Right renal cortex interstitium (tissue), 3 donors: ENCODE measurements at regions not wholly inside any gene's neighbourhood (a gene's known extent, or its start where the extent isn't known, plus 50 kb on each side); places are given as distances from the start of the nearest gene placed in this dataset.
"Not testable (repeated sequence)": the region's sequence is repeated elsewhere in the genome, so short reads cannot be mapped to it uniquely, and the experiment has no call there.

Experiments
- DNase-seq, 3 donors: peaks; one replicate each; pipeline ENCODE4 v3.0.0-alpha.2; 2013; ENCODE audit warnings: low read depth in 3 of 3, low spot score in 2 of 3

GRCh38 chr2:37802211-37802752 is 122.8 kb upstream of the RMDN2 start:
- no peak for DNase-seq

GRCh38 chr2:37802899-37803379 is 122.1 kb upstream of the RMDN2 start:
- DNase-seq, result no peak

- DNase-seq, result not testable (repeated sequence)
These were observed 119.1 kb upstream of the RMDN2 start for GRCh38 chr2:37806004-37806403.

- no peak for DNase-seq
These were observed 115.6 kb upstream of the RMDN2 start for GRCh38 chr2:37809525-37809924.

DNA sequence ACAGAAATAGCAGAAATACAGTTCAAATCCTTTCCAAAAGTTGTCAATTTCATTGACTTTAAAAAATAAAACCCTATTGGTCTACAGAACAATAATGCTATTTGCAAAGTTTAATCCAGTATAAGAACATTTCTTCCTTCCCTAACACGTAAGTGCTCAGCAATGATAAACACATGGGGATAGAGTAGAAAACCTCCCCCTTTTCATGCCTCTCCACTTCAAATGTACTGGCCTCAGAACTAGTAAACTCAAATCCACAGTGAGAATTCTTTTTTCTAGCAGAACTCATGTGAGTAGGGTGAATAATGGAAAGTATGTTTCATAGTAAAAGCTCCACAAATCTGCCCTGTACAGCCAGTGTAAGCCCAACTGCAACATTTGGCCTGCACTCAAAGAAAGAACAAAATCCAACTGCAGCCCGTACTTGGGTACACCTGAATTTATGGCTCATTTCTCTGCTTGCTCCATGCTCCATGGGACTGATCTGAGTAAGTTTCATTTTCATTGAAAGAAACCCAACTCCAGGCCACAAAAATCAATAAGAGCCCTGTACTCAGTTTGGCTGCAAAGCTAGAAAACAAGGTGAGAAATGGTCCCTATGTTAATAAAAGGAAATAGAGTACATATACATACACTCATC is 115.0 kb upstream of the RMDN2 start:
- no peak for DNase-seq

DNA sequence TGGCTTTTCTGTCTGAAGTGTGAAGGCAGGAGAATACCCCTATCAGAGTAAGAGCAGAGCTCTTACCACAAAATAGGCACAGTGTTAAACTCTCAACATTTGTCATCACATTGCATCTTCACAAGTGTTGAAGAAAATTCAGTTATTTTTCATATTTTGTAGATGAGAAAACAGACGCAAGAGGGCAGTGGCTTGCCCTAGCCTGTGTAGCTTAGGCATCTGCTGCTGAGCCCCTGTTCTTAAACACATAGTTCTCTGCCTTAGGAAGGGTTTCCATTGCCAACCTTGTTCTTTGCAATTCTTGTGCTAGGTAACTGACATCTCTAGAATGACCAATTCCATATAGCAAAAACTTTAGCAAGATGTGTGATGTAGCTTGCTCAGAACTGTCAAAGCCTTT is 112.7 kb upstream of the RMDN2 start:
- no peak for DNase-seq

DNA sequence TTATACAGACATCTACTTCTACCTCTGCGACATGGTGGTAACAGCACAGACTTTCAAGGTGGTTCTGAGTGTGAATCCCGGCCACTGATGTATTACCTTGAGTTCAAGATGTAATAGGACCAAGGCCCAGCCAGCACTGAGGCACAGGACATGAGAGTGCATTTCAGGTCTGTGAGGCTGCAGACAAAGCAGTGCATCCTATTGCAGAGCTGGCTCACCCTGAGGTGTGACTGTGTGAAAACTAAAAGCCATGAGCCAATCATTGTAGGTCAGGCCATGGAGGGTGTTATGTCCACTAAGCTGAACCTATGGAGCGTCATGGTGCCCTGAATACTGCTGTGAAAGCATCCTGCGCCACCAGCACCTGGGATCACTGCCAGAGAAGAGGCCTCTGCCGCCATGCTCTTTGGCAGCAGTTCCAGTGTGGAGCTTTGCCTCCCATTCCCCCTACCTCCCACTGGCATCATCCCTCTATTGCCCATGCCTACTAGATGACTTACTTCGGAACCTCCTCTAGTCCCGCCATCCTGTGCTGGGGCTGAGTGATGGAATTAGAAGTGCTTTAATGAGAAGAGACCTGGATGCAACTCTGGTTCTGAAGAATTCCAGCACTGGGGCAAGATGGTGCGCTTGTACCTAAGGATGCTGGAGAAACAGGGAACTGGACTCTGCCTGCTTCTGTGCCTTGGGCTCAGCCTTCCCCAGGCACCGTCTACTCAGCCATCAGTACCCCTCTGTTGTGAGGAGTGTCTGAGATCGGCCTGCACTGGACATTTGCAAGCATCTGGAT is 112.0 kb upstream of the RMDN2 start:
- DNase-seq, result no peak

DNA sequence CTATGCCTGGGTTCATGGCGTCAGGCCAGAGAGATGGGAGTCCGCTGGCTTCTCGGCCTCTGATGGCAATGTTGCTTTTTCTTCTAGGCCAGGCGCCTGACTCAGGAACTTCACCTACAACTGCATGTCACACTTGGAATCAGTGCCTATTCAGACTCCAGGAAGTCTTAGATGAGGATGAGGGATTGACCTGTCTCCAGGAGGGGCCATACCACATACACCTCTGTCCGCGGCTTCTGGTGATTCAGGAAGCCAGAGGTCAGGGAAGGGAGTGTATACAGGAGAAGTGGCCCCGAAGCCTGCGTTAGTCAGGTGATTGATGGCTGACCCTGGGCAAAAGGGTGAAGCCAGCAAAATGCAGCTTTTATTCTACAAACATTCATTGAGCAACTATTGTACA is 109.1 kb upstream of the RMDN2 start:
- no peak for DNase-seq

DNA sequence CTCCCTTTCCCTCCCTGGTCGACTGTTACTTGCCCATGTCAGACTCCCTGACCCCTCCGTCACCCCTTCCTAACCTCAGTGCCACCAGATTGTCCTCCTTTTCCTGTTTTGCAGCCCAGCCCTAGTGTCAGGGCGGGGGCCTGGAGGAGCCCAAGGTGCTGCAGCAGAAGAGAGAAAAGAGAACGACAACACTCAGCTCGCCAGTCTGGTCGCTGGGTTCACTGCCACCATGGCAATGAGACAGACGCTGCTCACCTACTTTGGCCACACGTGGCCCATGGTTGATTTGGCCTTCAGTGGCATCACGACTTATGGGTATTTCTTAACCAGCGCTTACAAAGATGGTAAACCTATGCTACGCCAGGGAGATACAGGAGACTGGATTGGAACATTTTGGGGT is 108.4 kb upstream of the RMDN2 start:
- no peak for DNase-seq

DNA sequence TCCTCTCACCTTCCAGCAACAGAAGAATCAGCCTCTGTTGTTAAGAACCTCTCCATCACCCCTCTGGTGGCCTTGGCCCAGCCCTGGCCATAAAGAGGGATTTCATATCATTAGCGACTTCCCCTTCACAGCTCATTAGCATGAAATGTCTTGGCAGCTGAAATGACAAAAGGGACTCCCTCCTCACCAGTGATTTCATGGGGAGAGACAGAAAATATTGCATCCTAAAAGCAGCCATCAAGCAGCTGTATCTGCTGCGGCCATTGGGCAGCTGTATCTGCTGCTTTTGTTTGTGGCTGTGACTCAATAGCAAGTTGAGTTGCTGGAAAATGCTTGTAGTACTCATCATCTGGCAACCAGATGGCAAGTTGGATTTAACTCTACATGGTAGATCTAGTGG is 105.9 kb upstream of the RMDN2 start:
- no peak for DNase-seq

DNA sequence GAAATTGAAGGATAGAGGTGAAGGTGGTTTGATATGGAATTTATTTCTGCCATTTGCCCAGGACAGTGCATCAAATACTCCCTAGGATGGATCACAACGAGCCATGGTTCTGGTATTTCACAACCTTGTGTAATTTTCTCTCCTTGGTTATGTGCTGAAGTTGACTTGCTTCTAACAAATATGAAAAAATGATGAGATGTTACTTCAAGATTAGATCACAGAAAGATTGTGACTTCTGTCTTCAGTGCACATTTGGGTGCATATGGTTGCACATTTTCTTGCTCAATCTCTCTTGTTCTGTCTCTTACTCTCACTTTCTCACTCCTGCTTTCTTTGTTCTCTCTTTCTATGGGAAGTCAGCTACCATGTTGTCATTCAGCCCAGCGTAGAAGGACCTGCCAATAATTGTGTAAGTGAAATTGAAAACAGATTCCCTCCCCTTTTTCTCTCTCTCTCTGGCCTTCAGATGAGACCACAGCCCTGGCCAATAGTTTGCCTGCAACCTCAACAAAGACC is 104.6 kb upstream of the RMDN2 start:
- DNase-seq, result no peak

DNA sequence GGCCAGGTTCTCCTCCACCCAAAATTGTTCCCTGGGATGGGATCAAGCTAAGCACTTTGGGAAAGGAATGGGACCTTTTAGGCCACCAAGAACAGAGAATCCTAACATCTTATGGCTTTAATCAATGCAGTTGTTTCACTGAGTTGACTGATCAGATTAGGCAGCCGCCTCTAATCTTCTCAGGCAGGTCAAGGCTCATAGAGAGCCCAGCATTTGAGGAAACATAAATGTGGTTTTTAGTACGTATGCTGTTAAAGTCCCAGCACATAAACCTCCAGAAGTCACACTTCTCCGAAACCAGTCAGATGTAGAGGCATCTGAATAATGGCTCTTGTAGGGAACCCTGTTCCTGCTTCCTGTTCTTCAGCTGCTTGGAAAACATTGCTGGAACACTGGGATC is 99.5 kb upstream of the RMDN2 start:
- no peak for DNase-seq

- no peak for DNase-seq
These were observed 98.5 kb upstream of the RMDN2 start for GRCh38 chr2:37826611-37827010.

DNA sequence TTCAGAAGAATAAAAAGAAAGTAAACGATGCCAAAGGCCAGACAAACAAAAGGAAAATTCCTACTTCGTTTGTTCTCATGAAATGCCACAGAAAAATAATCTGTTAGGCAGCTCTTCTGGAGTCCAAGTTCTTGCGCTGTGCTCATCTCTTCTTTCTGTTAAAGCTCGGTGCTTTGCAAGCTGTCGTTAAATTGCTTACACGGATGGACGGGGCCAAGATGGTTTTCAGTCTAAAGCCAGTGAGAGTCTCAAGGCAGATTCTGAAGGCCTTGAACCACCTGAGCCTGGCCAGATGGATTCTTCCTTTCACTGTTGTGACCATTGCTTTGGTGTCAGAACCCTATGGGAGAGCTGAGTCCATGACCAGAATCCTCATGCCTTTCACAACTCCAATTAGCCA is 97.6 kb upstream of the RMDN2 start:
- DNase-seq, result no peak

DNA sequence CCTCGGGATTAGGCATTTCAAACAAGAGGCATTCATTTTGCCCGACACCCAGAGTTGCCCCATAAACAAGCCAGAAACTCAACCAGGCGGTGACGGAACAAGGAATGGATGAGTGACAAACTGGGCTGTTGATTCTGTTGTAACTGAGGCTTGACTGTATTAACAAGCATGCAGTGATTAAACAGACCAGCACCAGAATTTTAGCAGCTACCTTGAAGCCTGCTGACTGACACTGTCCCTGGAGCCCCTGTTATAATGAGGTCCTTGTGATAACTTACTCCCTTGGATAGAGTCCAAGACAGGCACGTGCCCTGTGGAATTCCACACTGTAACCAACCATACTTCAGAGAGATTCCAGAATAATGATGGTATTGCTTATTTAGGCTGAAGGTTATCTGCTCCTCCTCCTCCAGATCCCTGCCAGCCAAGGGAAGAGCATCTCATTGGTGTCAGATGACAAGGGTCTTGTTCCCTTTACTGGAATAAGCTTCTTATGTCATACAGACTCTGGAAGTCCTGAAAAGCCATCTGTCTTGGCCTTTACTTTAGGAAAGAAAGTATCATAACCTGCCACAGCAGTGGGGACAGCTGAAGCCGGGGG is 97.1 kb upstream of the RMDN2 start:
- DNase-seq, result no peak

DNA sequence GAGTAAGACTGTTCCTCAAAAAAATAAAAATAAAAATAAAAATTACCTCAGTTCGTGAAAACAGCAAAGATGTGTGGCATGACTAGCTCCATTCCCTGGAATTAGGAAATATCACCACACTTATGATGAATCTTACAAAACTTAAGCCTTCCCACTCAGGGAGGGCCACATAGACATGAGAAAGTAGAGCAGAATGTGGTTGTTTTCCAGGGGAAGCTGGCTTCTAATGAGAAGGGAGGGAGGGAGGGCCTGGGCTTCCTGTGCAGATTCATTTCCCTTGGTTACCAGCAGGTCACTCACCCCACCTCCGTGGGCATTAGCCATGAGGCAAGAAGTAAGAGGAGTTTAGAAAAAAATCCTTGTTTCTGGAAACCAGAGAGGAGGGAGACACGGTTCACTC is 95.9 kb upstream of the RMDN2 start:
- DNase-seq, result no peak

GRCh38 chr2:37829616-37830395 is 95.3 kb upstream of the RMDN2 start:
- no peak for DNase-seq

GRCh38 chr2:37830636-37831035 is 94.5 kb upstream of the RMDN2 start:
- no peak for DNase-seq

- no peak for DNase-seq
These were observed 93.9 kb upstream of the RMDN2 start for GRCh38 chr2:37831081-37831780.

DNA sequence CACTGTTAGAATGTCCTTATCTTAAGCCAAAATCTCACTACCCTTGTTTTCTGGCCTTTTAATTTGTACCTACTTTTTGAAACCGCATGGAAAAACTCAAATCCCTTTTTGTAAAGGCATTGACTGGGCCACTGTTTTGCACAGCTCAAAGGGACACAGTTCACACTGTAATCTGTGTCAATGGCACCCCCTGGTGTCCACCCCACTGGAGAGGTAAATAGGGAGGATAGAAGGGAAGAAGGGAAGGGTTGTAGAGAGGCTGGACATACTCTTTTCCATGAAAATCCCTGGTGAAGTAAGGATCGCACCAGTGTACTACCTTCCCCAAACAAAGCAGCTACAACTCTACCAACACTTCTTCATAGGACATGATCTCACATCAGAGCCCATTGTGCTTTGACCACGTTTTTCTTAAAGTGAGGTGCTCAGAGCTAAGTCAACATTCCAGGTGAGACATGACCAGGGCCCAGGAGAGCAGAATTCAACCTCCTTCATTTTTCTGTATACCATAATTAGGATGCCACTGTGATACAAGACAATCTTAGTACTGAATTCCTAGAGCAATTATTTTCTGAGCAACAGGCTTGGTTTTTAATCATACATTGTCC is 92.4 kb upstream of the RMDN2 start:
- DNase-seq, result peak in 2 of 3 donors; percentile 74
